ENCODE measurements at regions not wholly inside any gene's neighbourhood (a gene's known extent, or its start where the extent isn't known, plus 50 kb on each side); places are given as distances from the start of the nearest gene placed in this dataset.

- no peak for TF ChIP-seq IKZF3 (tag by site-specific recombination; IDR thresholded peaks at IDR 0.05)
Observed at GRCh38 chrX:43560247-43560946, 95.7 kb upstream of the MAOA start (continued).

DNA sequence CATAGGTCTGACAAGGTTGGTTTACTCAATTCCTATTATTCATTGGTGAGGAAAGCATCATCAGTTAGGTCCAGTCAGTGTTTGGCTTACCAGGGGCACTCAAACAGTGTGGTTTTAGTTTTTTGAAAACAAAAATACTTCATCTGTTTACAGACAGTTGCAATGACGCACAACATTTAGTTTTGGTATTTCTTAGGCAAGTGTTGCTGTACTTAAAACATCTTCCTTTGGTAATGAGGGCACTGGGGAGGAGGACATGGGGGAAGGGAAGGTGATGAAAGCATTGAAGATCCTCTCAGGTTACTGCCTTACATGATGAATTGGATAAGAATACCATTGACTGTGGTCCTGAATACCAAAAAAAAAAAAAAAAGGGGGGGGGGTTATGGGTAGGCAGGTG, 93.7 kb upstream of the MAOA start:
- POLR2A ChIA-PET, result interaction anchor here (0.7 to 0.9 kb wide), 2 partner anchors 179 to 1831 kb away, joined by 4 to 10 read pairs; no protein-coding TSS in a partner anchor
- no peak overlapping the region for H3K4me3 ChIP-seq (ENCODE audit: low read depth, low read length)
- TF ChIP-seq, protein P1, sequence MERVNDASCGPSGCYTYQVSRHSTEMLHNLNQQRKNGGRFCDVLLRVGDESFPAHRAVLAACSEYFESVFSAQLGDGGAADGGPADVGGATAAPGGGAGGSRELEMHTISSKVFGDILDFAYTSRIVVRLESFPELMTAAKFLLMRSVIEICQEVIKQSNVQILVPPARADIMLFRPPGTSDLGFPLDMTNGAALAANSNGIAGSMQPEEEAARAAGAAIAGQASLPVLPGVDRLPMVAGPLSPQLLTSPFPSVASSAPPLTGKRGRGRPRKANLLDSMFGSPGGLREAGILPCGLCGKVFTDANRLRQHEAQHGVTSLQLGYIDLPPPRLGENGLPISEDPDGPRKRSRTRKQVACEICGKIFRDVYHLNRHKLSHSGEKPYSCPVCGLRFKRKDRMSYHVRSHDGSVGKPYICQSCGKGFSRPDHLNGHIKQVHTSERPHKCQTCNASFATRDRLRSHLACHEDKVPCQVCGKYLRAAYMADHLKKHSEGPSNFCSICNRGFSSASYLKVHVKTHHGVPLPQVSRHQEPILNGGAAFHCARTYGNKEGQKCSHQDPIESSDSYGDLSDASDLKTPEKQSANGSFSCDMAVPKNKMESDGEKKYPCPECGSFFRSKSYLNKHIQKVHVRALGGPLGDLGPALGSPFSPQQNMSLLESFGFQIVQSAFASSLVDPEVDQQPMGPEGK (tag by site-specific recombination; IDR thresholded peaks at IDR 0.05), result no peak
- no peak for TF ChIP-seq ZNF777 (tag by site-specific recombination; IDR thresholded peaks at IDR 0.05; ENCODE audit: borderline replicate concordance)
- no peak for TF ChIP-seq ZNF341 (tag by site-specific recombination; IDR thresholded peaks at IDR 0.05; ENCODE audit: low read depth)
- no peak for TF ChIP-seq PRDM1 (tag by site-specific recombination; IDR thresholded peaks at IDR 0.05)
- TF ChIP-seq ZNF510 (tag by site-specific recombination; IDR thresholded peaks at IDR 0.05; ENCODE audit: insufficient replicate concordance), result no peak
- TF ChIP-seq ZNF350 (tag by site-specific recombination; IDR thresholded peaks at IDR 0.05), result no peak
- no peak for TF ChIP-seq ZBTB10 (tag by site-specific recombination; IDR thresholded peaks at IDR 0.05)
- TF ChIP-seq ZNF600 (tag by site-specific recombination; IDR thresholded peaks at IDR 0.05), result no peak
- TF ChIP-seq, protein P2, sequence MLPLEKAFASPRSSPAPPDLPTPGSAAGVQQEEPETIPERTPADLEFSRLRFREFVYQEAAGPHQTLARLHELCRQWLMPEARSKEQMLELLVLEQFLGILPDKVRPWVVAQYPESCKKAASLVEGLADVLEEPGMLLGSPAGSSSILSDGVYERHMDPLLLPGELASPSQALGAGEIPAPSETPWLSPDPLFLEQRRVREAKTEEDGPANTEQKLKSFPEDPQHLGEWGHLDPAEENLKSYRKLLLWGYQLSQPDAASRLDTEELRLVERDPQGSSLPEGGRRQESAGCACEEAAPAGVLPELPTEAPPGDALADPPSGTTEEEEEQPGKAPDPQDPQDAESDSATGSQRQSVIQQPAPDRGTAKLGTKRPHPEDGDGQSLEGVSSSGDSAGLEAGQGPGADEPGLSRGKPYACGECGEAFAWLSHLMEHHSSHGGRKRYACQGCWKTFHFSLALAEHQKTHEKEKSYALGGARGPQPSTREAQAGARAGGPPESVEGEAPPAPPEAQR (tag by site-specific recombination; IDR thresholded peaks at IDR 0.05), result no peak
- no peak for TF ChIP-seq ZNF112 (tag by site-specific recombination; IDR thresholded peaks at IDR 0.05)
- TF ChIP-seq, protein P3, sequence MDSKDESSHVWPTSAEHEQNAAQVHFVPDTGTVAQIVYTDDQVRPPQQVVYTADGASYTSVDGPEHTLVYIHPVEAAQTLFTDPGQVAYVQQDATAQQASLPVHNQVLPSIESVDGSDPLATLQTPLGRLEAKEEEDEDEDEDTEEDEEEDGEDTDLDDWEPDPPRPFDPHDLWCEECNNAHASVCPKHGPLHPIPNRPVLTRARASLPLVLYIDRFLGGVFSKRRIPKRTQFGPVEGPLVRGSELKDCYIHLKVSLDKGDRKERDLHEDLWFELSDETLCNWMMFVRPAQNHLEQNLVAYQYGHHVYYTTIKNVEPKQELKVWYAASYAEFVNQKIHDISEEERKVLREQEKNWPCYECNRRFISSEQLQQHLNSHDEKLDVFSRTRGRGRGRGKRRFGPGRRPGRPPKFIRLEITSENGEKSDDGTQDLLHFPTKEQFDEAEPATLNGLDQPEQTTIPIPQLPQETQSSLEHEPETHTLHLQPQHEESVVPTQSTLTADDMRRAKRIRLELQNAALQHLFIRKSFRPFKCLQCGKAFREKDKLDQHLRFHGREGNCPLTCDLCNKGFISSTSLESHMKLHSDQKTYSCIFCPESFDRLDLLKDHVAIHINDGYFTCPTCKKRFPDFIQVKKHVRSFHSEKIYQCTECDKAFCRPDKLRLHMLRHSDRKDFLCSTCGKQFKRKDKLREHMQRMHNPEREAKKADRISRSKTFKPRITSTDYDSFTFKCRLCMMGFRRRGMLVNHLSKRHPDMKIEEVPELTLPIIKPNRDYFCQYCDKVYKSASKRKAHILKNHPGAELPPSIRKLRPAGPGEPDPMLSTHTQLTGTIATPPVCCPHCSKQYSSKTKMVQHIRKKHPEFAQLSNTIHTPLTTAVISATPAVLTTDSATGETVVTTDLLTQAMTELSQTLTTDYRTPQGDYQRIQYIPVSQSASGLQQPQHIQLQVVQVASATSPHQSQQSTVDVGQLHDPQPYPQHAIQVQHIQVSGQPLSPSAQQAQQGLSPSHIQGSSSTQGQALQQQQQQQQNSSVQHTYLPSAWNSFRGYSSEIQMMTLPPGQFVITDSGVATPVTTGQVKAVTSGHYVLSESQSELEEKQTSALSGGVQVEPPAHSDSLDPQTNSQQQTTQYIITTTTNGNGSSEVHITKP (tag by site-specific recombination; IDR thresholded peaks at IDR 0.05), result no peak
- no peak for TF ChIP-seq BCL11A (tag by site-specific recombination; IDR thresholded peaks at IDR 0.05; ENCODE audit: low read depth)
- TF ChIP-seq ZNF426 (tag by site-specific recombination; IDR thresholded peaks at IDR 0.05), result no peak
- TF ChIP-seq, protein P4, sequence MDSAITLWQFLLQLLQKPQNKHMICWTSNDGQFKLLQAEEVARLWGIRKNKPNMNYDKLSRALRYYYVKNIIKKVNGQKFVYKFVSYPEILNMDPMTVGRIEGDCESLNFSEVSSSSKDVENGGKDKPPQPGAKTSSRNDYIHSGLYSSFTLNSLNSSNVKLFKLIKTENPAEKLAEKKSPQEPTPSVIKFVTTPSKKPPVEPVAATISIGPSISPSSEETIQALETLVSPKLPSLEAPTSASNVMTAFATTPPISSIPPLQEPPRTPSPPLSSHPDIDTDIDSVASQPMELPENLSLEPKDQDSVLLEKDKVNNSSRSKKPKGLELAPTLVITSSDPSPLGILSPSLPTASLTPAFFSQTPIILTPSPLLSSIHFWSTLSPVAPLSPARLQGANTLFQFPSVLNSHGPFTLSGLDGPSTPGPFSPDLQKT (IDR thresholded peaks at IDR 0.05; ENCODE audit: borderline replicate concordance, low read depth, low read length), result no peak
- no peak for TF ChIP-seq SETDB1 (IDR thresholded peaks at IDR 0.05; ENCODE audit: insufficient read length, low read length)
- no peak for TF ChIP-seq ZNF37A (tag by site-specific recombination; IDR thresholded peaks at IDR 0.05)
- no peak for TF ChIP-seq ZNF830 (tag by site-specific recombination; IDR thresholded peaks at IDR 0.05; ENCODE audit: low read depth)
- CTCF ChIA-PET, result interaction anchor here (0.6 to 3.3 kb wide), 2 partner anchors 188 to 372 kb away, joined by 3 to 17 read pairs; no protein-coding TSS in a partner anchor
- no peak overlapping the region for H3K27ac ChIP-seq (ENCODE audit: extremely low read depth, low read depth, low read length)
- no peaks in the 10 kb centered on the region for H3K36me3 ChIP-seq (ENCODE audit: control insufficient read depth in 2 of 2, insufficient read depth in 1 of 2, low read length in 2 of 2)
- no peaks in the 10 kb centered on the region for H3K9me3 ChIP-seq (ENCODE audit: control insufficient read depth, insufficient read depth, low read depth, low read length)
- H3K4me1 ChIP-seq (ENCODE audit: control insufficient read depth, insufficient read depth, low read length), result no peaks in the 10 kb centered on the region
